ENCODE measurements at regions not wholly inside any gene's neighbourhood (a gene's known extent, or its start where the extent isn't known, plus 50 kb on each side); places are given as distances from the start of the nearest gene placed in this dataset.
"Not testable (repeated sequence)": the region's sequence is repeated elsewhere in the genome, so short reads cannot be mapped to it uniquely, and the experiment has no call there.

- no peak for DNase-seq
Observed at GRCh38 chr1:173347282-173347818, 129.8 kb upstream of the PRDX6 start.

GRCh38 chr1:173352635-173353034 is 124.5 kb upstream of the PRDX6 start:
- not testable (repeated sequence) for DNase-seq

DNA sequence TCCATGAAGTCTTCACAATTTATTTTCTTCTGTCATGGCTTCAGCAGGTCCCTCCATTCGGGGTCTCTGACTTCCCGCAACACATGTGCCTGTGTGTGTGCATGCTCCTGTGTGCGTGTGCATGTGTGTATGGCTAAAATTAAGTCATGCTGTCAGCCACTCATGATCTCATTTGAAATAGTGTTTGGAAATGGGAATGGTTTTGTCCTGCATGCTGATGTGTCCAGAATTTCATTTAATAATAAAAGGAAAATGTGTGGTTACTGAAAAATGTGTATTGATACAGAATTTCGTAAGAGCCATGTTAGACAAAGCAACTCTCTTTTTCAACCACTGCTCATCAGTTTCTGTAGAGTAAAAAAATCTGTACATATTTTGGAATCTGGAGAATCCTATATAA is 123.8 kb upstream of the PRDX6 start:
- DNase-seq = no peak

DNA sequence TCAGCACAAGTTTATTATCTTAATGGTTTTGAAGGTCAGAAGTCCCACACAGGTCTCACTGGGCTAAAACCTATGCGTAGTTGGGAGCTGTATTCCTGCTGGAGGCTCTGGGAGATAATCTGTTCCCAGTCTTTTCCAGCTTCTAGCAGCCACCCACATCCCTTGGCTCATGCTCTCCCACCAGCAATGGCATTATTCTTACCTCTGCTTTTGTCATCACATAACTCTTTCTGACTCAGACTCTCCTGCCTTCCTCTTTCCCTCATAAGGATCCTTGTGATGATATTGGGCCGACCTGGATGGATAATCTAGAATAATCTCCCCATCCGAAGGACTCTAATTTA is 122.2 kb upstream of the PRDX6 start:
- DNase-seq = no peak

- DNase-seq = no peak
Observed at GRCh38 chr1:173355281-173356031, 121.7 kb upstream of the PRDX6 start.

DNA sequence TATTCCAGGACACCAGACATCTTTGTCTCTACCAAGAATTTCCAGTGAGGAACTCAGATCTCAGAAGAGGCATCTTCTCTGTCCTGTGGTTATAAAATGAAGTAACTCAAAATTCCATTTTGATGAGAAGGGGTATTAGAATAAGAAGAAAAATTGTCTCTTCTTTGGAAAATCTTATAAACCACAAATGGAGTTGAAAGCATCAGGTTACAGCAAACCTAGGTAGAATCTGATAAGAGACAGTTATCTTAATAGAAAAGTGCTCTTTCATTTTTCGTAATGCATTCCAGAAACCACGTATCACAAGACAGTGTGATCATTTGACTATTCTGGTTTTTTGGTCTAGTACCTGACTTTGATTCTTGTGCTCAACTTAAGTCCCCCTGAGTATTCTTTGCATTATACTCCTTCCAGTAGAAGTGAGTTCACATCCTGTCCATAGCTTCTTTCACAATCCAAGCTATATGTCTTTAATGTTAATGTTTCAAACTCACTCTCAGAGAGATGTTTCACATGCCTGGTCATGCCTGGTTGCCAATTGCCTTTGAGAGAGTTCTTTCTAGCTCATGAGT is 120.9 kb upstream of the PRDX6 start:
- DNase-seq = no peak

DNA sequence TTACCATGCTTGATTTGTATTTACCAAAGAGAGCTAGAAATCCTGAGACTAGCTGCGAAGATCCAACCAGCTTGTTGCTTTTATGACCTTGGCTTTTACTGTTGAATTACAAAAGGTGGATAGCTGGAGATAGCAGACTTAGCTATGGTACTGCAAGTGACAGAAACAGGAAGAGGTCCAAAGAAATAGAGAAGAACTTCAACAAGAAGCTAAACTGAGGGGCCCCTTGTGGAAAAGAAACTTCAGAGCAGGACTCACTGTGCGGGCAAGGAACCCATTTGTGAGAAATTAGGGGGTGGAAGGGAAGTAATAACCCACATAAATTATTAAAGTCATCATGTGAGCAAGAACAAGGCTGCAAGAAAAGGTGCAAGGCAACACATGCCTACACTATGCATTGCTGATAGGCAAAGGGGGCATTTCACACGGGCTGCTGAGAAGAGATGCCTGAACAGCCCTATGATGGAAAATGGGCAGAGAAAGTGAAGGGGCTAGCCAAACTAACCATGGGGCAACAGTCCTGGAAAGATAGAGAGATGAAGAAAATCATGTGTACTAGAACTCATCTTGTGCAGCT is 116.6 kb upstream of the PRDX6 start:
- no peak for DNase-seq

DNA sequence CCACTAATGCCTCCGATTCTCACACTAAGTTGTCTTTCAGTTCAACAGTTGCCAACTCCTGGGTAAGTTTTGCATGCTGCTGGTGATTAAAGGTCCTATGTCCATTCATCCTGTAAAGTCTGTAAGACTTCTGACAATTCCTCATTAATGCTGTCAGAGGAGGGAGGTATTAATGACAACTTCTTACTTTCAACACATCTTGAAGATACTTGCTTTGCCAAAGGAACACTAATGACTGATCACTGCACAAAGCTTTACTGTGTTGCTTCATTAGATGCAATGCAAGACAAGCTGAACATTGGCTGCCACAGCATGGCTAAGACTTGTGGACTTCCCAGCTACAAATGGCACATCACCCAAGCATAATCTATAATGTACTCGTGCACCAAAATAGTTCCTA is 114.6 kb upstream of the PRDX6 start:
- no peak for DNase-seq

- no peak for DNase-seq
Observed at GRCh38 chr1:173364827-173365226, 112.3 kb upstream of the PRDX6 start.

GRCh38 chr1:173365341-173365740 is 111.8 kb upstream of the PRDX6 start:
- no peak for DNase-seq

GRCh38 chr1:173367136-173367535 is 110.0 kb upstream of the PRDX6 start:
- no peak for DNase-seq

DNA sequence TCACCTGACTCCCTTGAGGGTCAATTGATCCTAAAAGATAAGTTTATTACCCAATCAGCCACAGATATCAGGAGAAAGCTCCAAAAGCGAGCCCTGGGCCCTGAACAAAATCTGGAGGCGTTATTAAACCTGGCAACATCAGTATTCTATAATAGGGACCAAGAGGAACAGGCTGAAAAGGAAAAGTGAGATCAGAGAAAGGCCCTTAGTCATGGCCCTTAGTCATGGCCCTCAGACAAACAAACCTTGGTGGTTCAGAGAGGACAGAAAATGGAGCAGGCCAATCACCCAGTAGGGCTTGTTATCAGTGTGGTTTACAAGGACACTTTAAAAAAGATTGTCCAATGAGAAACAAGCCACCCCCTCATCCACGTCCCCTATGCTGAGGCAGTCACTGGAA is 106.5 kb upstream of the PRDX6 start:
- not testable (repeated sequence) for DNase-seq

GRCh38 chr1:173376065-173376464 is 101.1 kb upstream of the PRDX6 start:
- not testable (repeated sequence) for DNase-seq

GRCh38 chr1:173377266-173377665 is 99.9 kb upstream of the PRDX6 start:
- no peak for DNase-seq

DNA sequence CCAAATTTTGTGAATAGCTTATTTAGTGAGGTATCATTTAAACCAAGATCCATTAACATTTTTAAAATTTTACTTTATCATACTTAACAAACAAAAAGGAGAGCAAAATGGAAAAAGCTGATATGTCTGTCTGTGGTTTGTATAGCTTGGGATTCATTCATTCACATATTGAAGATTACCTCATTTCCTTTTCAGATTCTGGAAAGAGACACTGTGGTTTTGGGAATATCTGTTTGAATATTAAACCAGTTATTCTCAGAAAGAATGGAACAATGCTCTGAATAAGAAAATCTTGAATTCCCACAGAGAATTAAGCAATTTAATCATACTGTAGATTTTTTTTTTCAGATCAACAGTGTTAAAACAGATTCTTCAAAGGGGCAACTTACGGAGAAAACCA is 93.8 kb upstream of the PRDX6 start:
- no peak for DNase-seq

DNA sequence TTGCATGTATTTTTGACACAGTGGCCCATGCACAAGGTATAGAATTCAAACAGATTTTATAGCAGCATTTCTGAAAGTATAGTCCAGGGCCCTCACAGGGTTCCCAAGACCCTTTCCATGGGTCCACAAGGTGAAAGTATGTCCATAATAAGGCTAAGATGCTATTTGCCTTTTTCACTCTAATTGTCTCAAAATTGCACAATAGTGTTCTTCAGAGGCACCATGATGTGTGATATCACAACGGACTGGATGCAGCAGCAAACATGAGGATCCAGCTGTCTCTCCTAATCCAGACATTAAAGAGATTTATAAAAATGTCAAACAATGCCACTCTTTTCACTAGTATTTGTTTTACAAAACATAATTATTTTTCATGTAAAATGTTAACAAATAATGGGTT is 88.8 kb upstream of the PRDX6 start:
- DNase-seq = no peak

GRCh38 chr1:173392895-173393658 is 84.1 kb upstream of the PRDX6 start:
- peak; percentile 83 for DNase-seq

DNA sequence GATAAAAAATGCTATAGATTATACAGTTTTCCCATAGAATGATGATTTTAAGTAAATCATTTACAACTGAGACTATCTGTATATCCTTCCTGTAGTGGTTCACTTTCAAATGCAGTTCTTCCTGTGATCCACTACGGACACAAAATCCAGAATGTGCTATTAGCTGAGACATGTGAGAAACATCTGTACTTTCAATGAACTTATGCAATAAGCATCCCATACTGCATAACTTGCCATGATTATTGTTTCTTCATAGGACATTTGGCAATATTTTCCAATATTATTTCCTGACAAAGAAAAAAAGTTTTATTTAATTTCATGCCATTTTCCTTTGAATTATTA is 83.5 kb upstream of the PRDX6 start:
- DNase-seq = no peak

- peak; percentile 6 for DNase-seq
Observed at GRCh38 chr1:173394813-173395212, 82.3 kb upstream of the PRDX6 start.

DNA sequence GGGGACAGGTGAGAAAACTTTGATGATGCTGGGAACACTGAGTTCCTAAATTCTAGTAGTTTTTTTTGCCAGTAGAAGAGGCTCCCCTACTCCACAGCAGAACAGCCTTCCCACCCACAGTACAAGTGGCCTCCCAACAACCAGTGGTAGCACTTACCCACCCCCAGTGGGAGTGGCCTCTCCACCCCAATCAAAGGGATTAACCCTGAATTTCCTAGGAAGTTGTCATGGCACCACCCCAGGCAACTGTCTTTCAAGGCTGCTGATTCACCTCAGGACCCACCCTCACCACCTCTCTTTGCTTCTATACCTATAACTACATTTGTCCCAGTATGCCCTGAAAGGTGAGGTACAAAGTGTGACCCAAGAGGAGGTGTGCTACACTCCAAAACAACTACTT is 81.4 kb upstream of the PRDX6 start:
- peak; percentile 48 for DNase-seq

DNA sequence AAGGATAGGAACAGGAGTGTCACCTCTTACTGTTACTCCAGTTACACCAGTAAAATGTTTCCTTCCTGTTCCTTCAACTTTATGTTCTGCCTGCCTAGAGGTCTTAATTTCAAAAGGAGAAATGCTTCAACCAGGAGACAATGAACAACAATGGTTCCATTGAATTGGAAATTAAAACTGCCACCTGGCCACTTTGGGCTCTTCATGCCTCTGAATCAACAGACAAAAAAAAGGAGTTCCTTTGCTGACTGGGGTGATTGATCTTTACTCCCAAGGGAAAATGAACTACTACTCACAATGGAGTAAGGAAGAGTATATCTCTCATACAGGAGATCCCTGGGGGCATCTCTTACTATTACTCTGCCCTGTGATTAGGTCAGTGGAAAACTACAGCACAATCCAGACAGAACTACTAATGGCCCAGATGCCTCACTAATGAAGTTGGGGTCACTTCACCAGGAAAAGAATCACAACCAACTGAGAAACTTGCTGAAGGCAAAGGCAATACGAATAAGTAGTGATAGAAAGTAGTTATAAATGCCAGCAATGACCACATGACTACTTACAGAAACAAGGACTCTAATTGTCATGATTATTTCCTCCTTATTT is 76.6 kb upstream of the PRDX6 start:
- DNase-seq = peak; percentile 24

DNA sequence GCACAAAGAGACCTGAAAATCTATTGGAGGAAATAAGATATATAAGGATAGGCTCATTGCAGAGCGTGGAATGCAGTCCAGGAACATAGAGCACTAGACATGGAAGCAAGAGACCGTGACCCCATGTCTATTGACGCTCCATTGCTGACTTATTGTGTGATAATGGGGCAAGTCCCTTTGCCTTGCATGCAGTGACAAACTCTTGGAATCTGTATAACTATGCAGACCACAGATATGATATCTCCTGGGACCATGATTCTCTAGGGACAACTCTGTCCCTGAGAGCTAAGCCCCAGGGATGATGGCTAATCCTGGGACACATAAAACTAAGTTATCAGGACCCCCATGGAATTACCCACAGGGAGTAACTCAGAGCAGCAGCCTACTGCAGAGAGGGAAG is 73.1 kb upstream of the PRDX6 start:
- no peak for DNase-seq

GRCh38 chr1:173405281-173405680 is 71.9 kb upstream of the PRDX6 start:
- DNase-seq = no peak
